ENCODE measurements at regions not wholly inside any gene's neighbourhood (a gene's known extent, or its start where the extent isn't known, plus 50 kb on each side); places are given as distances from the start of the nearest gene placed in this dataset.

GRCh38 chr13:62920159-62920558 is 1504.5 kb upstream of the PCDH20 start:
- intact Hi-C loops (cut with DNase I): no loop called here
- WGBS, 3 donors: 14 to 19% (median 16%) methylated on average over 2 of the region's 2 CpGs
- TF ChIP-seq CTCF (IDR thresholded peaks at IDR 0.05): no peak
- TF ChIP-seq EP300 (IDR thresholded peaks at IDR 0.05): no peak
- TF ChIP-seq POLR2A (IDR thresholded peaks at IDR 0.05): no peak

GRCh38 chr13:62919491-62919890 is 1503.8 kb upstream of the PCDH20 start:
- no peaks in the 10 kb centered on the region for H3K27me3 ChIP-seq
- H3K4me1 ChIP-seq (ENCODE audit: insufficient read depth): no peaks in the 10 kb centered on the region
- no peak overlapping the region for H3K27ac ChIP-seq
- 91 to 93% (median 93%) methylated on average over 11 to 12 of the region's 12 CpGs for WGBS, 3 donors
- TF ChIP-seq EP300 (IDR thresholded peaks at IDR 0.05): no peak
- TF ChIP-seq CTCF (IDR thresholded peaks at IDR 0.05): no peak
- no peak for TF ChIP-seq POLR2A (IDR thresholded peaks at IDR 0.05)
- intact Hi-C loops (cut with DNase I): no loop called here
- peaks cover 0 to 3% of the 10 kb centered on the region in 2 donors for H3K9me3 ChIP-seq
- no peak overlapping the region for H3K4me3 ChIP-seq
- no peak for DNase-seq
- H3K36me3 ChIP-seq: no peaks in the 10 kb centered on the region

More at GRCh38 chr13:62920159-62920558, 1504.5 kb upstream of the PCDH20 start:
- H3K27ac ChIP-seq: no peak overlapping the region
- H3K36me3 ChIP-seq: no peaks in the 10 kb centered on the region
- no peaks in the 10 kb centered on the region for H3K27me3 ChIP-seq
- H3K4me3 ChIP-seq: no peak overlapping the region
- no peak for DNase-seq
- no peaks in the 10 kb centered on the region for H3K9me3 ChIP-seq
- H3K4me1 ChIP-seq (ENCODE audit: insufficient read depth): no peaks in the 10 kb centered on the region

GRCh38 chr13:62910541-62911060 is 1495.0 kb upstream of the PCDH20 start:
- 44 to 47% (median 45%) methylated on average over 4 of the region's 4 CpGs for WGBS, 3 donors
- TF ChIP-seq POLR2A (IDR thresholded peaks at IDR 0.05): no peak
- TF ChIP-seq EP300 (IDR thresholded peaks at IDR 0.05): no peak
- TF ChIP-seq CTCF (IDR thresholded peaks at IDR 0.05): no peak
- DNase-seq: no peak
- intact Hi-C loops (cut with DNase I): no loop called here
- Histone ChIP-seq H3K4me3 (no peak overlapping the region), H3K9me3 (peaks cover 0 to 3% of the 10 kb centered on the region in 2 donors), H3K27me3 (no peaks in the 10 kb centered on the region), H3K4me1 (ENCODE audit: insufficient read depth) (no peaks in the 10 kb centered on the region), H3K36me3 (no peaks in the 10 kb centered on the region), H3K27ac (no peak overlapping the region)

GRCh38 chr13:62908321-62908720 is 1492.7 kb upstream of the PCDH20 start:
- Histone ChIP-seq H3K4me3 (no peak overlapping the region), H3K4me1 (ENCODE audit: insufficient read depth) (no peaks in the 10 kb centered on the region), H3K9me3 (no peaks in the 10 kb centered on the region), H3K27me3 (no peaks in the 10 kb centered on the region), H3K36me3 (no peaks in the 10 kb centered on the region), H3K27ac (no peak overlapping the region)
- TF ChIP-seq CTCF (IDR thresholded peaks at IDR 0.05) (no peak), POLR2A (IDR thresholded peaks at IDR 0.05) (no peak), EP300 (IDR thresholded peaks at IDR 0.05) (no peak)
- intact Hi-C loops (cut with DNase I): no loop called here
- WGBS, 3 donors: 54 to 68% (median 67%) methylated on average over 3 of the region's 3 CpGs
- no peak for DNase-seq

Measured in ovary (tissue), 7 donors.